DOHH2 (cell line): ENCODE measurements at regions not wholly inside any gene's neighbourhood (a gene's known extent, or its start where the extent isn't known, plus 50 kb on each side); places are given as distances from the start of the nearest gene placed in this dataset.

Experiments used
- H3F3A ChIP-seq: fragments of 200-600 bp; sonication (generic), shearing (Covaris generic); 2 replicates; pipeline ENCODE4 v1.6.0; 2016; ENCODE audit warnings: antibody characterized with exemption, mild to moderate bottlenecking; ENCODE audit not compliant: control insufficient read depth, insufficient read depth
- H3K27ac ChIP-seq: fragments of 200-600 bp; sonication (generic); 2 replicates; pipeline ENCODE4 v1.5.1; 2014; ENCODE audit warnings: low read depth, mild to moderate bottlenecking, low read length, moderate library complexity
- H3K27me3 ChIP-seq: fragments of 200-600 bp; sonication (generic); 2 replicates; pipeline ENCODE4 v1.6.1; 2014; ENCODE audit warnings: mild to moderate bottlenecking, low read length, mixed read lengths; ENCODE audit not compliant: control insufficient read depth
- H3K36me3 ChIP-seq: fragments of 200-600 bp; sonication (generic); 2 replicates; pipeline ENCODE4 v1.6.1; 2014; ENCODE audit warnings: mild to moderate bottlenecking, low read length, moderate library complexity, mixed read lengths; ENCODE audit not compliant: control insufficient read depth
- H3K4me1 ChIP-seq: fragments of 200-600 bp; sonication (generic); 2 replicates; pipeline ENCODE4 v1.6.1; 2014; ENCODE audit warnings: mild to moderate bottlenecking, low read length, mixed read lengths; ENCODE audit not compliant: control insufficient read depth
- H3K4me2 ChIP-seq: fragments of 200-600 bp; sonication (generic); 2 replicates; pipeline ENCODE4 v1.6.0; 2014; ENCODE audit warnings: mild to moderate bottlenecking, low read length, moderate library complexity
- H3K4me3 ChIP-seq: fragments of 200-600 bp; sonication (generic); 2 replicates; pipeline ENCODE4 v1.5.1; 2014; ENCODE audit warnings: mild to moderate bottlenecking, low read length, mixed read lengths
- H3K79me2 ChIP-seq: fragments of 200-600 bp; sonication (generic); 2 replicates; pipeline ENCODE4 v1.6.1; 2014; ENCODE audit warnings: mild to moderate bottlenecking, low read length, mixed read lengths; ENCODE audit not compliant: control insufficient read depth
- H3K9me2 ChIP-seq: fragments of 200-600 bp; sonication (generic); replicated peaks from 2 replicates; pipeline ENCODE4 v1.6.1; 2014; ENCODE audit warnings: mild to moderate bottlenecking, low read length, mixed read lengths; ENCODE audit not compliant: control insufficient read depth
- H3K9me3 ChIP-seq: fragments of 200-600 bp; sonication (generic); 2 replicates; pipeline ENCODE4 v1.6.1; 2014; ENCODE audit warnings: antibody characterized with exemption, low read length, mixed read lengths; ENCODE audit not compliant: control insufficient read depth, insufficient read depth
- H4K20me1 ChIP-seq: fragments of 200-600 bp; sonication (generic); 2 replicates; pipeline ENCODE4 v1.6.0; 2014; ENCODE audit warnings: low read depth, mild to moderate bottlenecking, antibody characterized with exemption, low read length, moderate library complexity; ENCODE audit not compliant: control insufficient read depth, insufficient read depth
- CTCF ChIP-seq: fragments of 200-600 bp; sonication (generic); IDR thresholded peaks from one replicate; pipeline ENCODE4 v1.5.1; 2014; ENCODE audit warnings: antibody characterized with exemption, mild to moderate bottlenecking, low read depth, low read length; ENCODE audit not compliant: poor library complexity, severe bottlenecking
- EZH2phosphoT487 ChIP-seq: fragments of 200-600 bp; sonication (generic); IDR thresholded peaks from 2 replicates; pipeline ENCODE4 v1.6.1; 2017; ENCODE audit warnings: borderline replicate concordance, mild to moderate bottlenecking, antibody characterized with exemption, low read length, moderate library complexity, mixed read lengths

DNA sequence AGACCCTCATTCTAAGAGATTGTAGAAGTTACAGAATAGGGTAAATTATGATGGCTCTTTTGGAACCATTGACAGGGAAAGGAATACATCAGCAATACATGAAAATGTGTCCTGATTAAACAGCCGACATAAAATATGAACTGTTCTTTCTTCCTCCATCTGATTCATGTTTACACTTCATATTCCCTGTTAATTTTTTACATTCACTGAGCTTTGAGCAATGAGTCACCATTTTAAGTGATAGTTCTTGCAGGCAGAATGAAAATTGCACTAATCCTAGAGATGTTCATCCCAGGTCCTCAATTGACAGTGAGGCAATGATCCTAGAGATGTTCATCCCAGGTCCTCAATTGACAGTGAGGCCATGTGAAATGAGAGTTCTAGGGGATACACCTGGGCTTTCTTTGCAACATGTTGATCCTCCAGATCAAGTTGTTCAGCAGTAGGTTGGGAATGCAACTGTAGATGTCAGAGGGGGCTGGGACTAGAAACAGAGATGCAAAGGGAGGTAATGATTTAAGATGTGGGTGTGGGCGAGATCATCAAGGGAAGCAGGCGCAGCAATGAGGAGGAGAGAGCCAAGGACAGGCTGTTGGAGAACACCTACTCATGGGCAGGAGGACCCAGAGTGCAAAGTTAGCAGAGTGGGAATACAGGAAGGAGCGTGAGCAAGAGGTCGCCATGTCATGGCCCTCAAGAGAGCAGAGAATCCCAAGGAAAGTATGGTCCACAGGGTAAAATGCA is 138.7 kb downstream of the ZNF365 start:
- Histone ChIP-seq H4K20me1 (no peaks in the 10 kb centered on the region), H3K27me3 (no peaks in the 10 kb centered on the region), H3K4me2 (no peak overlapping the region), H3K9me3 (no peaks in the 10 kb centered on the region), H3F3A (no peaks in the 10 kb centered on the region), H3K4me3 (no peak overlapping the region), H3K36me3 (no peaks in the 10 kb centered on the region), H3K79me2 (no peaks in the 10 kb centered on the region), H3K27ac (no peak overlapping the region), H3K9me2 (no peaks in the 10 kb centered on the region), H3K4me1 (no peaks in the 10 kb centered on the region)
- TF ChIP-seq EZH2phosphoT487 (no peak), CTCF (no peak)

DNA sequence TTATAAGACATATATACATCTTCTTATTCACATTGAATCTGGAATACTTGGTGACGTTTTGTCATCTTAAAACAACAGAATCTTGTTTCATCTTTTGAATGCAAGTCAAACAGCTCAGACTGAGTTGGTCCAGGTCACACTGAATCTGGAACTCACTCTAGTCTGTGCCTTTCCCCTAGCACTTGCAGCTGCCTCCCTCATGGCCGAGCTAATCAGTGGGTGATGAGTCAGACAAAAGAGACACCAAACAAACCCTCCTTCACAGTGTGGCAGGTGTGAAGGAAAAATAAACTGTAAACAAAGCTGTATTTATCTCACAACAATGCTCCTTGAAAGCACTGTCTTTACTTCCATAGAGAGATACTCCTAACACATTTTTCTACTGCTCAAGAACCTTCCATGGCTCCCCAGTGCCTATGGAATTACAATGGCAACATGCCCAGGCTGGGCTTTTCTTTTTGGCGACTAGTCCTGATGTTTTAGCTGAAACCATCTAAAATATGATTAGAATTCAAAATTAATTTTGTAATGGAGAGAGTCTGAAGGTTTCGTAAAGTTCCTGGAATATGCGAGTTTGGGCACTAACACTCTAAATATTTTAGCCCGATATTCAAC is 140.0 kb downstream of the ZNF365 start:
- Histone ChIP-seq H4K20me1 (no peaks in the 10 kb centered on the region), H3K9me3 (no peaks in the 10 kb centered on the region), H3K36me3 (no peaks in the 10 kb centered on the region), H3K4me1 (no peaks in the 10 kb centered on the region), H3K4me2 (no peak overlapping the region), H3K4me3 (no peak overlapping the region), H3K27ac (no peak overlapping the region), H3K79me2 (no peaks in the 10 kb centered on the region), H3K27me3 (no peaks in the 10 kb centered on the region), H3F3A (no peaks in the 10 kb centered on the region), H3K9me2 (no peaks in the 10 kb centered on the region)
- TF ChIP-seq EZH2phosphoT487 (no peak), CTCF (no peak)

DNA sequence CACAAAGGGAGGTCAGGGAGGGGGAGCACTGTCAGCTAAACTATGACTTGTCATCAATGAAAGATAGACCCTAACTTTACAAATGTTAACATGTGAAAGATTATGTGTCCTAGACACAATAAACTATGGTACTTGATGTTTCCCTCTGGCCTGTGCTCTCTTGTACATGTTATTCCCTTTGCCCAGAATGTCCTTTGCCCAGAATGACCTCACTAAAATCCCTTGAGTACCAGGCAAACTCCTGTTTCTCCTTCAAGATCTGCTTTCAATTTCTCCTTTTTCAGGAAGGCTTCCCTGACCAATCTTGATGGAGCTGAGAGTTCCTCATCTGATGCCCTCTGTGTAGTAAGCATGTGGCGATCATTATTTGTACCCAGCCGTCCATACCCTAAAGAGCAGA is 143.1 kb downstream of the ZNF365 start:
- Histone ChIP-seq H3K79me2 (no peaks in the 10 kb centered on the region), H3K9me3 (no peaks in the 10 kb centered on the region), H3K9me2 (no peaks in the 10 kb centered on the region), H3K4me3 (no peak overlapping the region), H3F3A (no peaks in the 10 kb centered on the region), H3K27me3 (no peaks in the 10 kb centered on the region), H3K36me3 (no peaks in the 10 kb centered on the region), H4K20me1 (no peaks in the 10 kb centered on the region), H3K27ac (no peak overlapping the region), H3K4me2 (no peak overlapping the region), H3K4me1 (no peaks in the 10 kb centered on the region)
- TF ChIP-seq EZH2phosphoT487 (no peak), CTCF (no peak)
